ENCODE measurements at regions not wholly inside any gene's neighbourhood (a gene's known extent, or its start where the extent isn't known, plus 50 kb on each side); places are given as distances from the start of the nearest gene placed in this dataset.

DNA sequence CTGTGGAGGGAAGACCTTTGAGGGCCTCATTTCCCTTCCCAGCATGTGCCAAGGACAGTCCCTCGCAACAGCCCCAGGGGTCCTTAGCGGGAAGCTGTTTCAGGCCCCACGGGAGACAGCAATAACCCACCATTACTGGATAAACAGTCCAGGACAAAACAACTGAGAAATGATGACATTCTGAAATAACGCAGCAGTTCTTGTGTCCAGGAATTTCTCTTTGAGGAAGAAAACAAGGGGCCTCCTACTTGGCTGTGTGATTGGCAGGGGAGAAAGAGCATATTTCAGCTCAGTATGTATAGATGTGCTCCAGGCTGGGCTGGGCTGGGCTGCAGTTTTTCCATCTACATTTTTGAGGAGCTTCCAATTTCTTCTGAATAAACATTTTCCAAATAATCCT is 82.2 kb upstream of the THBS1 start:
- no peak for TF ChIP-seq POLR2AphosphoS5 (IDR thresholded peaks at IDR 0.05; ENCODE audit: insufficient read depth, low read depth, low read length)
- no peak for TF ChIP-seq FOS (IDR thresholded peaks at IDR 0.05; ENCODE audit: borderline replicate concordance, insufficient read depth, low read length)
- TF ChIP-seq EZH2 (IDR thresholded peaks at IDR 0.05; ENCODE audit: borderline replicate concordance, low read depth, low read length, severe bottlenecking) = no peak
- TF ChIP-seq MAX (IDR thresholded peaks at IDR 0.05; ENCODE audit: insufficient read depth, insufficient read length) = no peak
- no peak for TF ChIP-seq MYC (IDR thresholded peaks at IDR 0.05; ENCODE audit: low read depth, low read length)
- Histone ChIP-seq H3K27me3 (ENCODE audit: control insufficient read depth in 2 of 2, insufficient read depth in 2 of 2, low read length in 2 of 2) (no peaks in the 10 kb centered on the region), H4K20me1 (replicated peaks; ENCODE audit: control insufficient read depth, extremely low read depth, insufficient read depth, low read length) (no peaks in the 10 kb centered on the region), H3K4me1 (ENCODE audit: control insufficient read depth, extremely low read depth, insufficient read depth, low read length) (no peaks in the 10 kb centered on the region), H3K27ac (ENCODE audit: insufficient read depth, low read depth, low read length) (no peak overlapping the region), H3K4me2 (ENCODE audit: insufficient read depth, low read length) (no peak overlapping the region), H2AFZ (ENCODE audit: low read depth, low read length) (no peak overlapping the region), H3K9ac (replicated peaks; ENCODE audit: extremely low read depth, insufficient read depth, low read length) (no peak overlapping the region), H3K4me3 (replicated peaks in 1 of 3; ENCODE audit: insufficient read depth in 1 of 3, low read depth in 1 of 3, low read length in 3 of 3) (no peak overlapping the region), H3K9me3 (replicated peaks; ENCODE audit: control insufficient read depth, insufficient read depth, low read length) (no peaks in the 10 kb centered on the region), H3K36me3 (ENCODE audit: control insufficient read depth in 2 of 2, extremely low read depth in 1 of 2, insufficient read depth in 2 of 2, low read length in 2 of 2) (no peaks in the 10 kb centered on the region), H3K79me2 (ENCODE audit: control insufficient read depth, insufficient read depth, low read length) (no peaks in the 10 kb centered on the region), H3K9me1 (replicated peaks; ENCODE audit: control insufficient read depth, extremely low read depth, insufficient read depth, low read length) (no peaks in the 10 kb centered on the region)
- dilution Hi-C loops (cut with MboI; ENCODE audit: extremely low pct_ligation_motif_present, low sequenced_read_pairs) (no loop called here), intact Hi-C loops (cut with micrococcal nuclease) (no loop called here)
- BruUV-seq (replicated peaks) = no TSS peak
- POLR2A ChIA-PET = no interaction called here
- no peak for DNase-seq (ENCODE audit: low read depth, low spot score)
- CTCF ChIA-PET = interaction anchor here (0.7 to 1.6 kb wide), 3 partner anchors 13 to 43 kb away, joined by 3 to 5 read pairs (median 3); no protein-coding TSS in a partner anchor
- no peak for FAIRE-seq

GRCh38 chr15:39499042-39499441 is 81.8 kb upstream of the THBS1 start:
- Histone ChIP-seq H3K27ac (ENCODE audit: insufficient read depth, low read depth, low read length) (no peak overlapping the region), H4K20me1 (replicated peaks; ENCODE audit: control insufficient read depth, extremely low read depth, insufficient read depth, low read length) (no peaks in the 10 kb centered on the region), H3K4me1 (ENCODE audit: control insufficient read depth, extremely low read depth, insufficient read depth, low read length) (no peaks in the 10 kb centered on the region), H3K4me2 (ENCODE audit: insufficient read depth, low read length) (no peak overlapping the region), H3K9ac (replicated peaks; ENCODE audit: extremely low read depth, insufficient read depth, low read length) (no peak overlapping the region), H3K36me3 (ENCODE audit: control insufficient read depth in 2 of 2, extremely low read depth in 1 of 2, insufficient read depth in 2 of 2, low read length in 2 of 2) (no peaks in the 10 kb centered on the region), H3K79me2 (ENCODE audit: control insufficient read depth, insufficient read depth, low read length) (no peaks in the 10 kb centered on the region), H3K27me3 (ENCODE audit: control insufficient read depth in 2 of 2, insufficient read depth in 2 of 2, low read length in 2 of 2) (no peaks in the 10 kb centered on the region), H3K9me1 (replicated peaks; ENCODE audit: control insufficient read depth, extremely low read depth, insufficient read depth, low read length) (no peaks in the 10 kb centered on the region), H3K4me3 (replicated peaks in 1 of 3; ENCODE audit: insufficient read depth in 1 of 3, low read depth in 1 of 3, low read length in 3 of 3) (no peak overlapping the region), H2AFZ (ENCODE audit: low read depth, low read length) (no peak overlapping the region), H3K9me3 (replicated peaks; ENCODE audit: control insufficient read depth, insufficient read depth, low read length) (no peaks in the 10 kb centered on the region)
- BruUV-seq (replicated peaks) = no TSS peak
- intact Hi-C loops (cut with micrococcal nuclease) = no loop called here
- DNase-seq (ENCODE audit: low read depth, low spot score) (no peak), FAIRE-seq (no peak)
- ChIA-PET CTCF (interaction anchor here (1.0 to 1.6 kb wide), 2 partner anchors 14 to 34 kb away, joined by 3 to 5 read pairs; no protein-coding TSS in a partner anchor), POLR2A (no interaction called here)
- TF ChIP-seq MYC (IDR thresholded peaks at IDR 0.05; ENCODE audit: low read depth, low read length) (no peak), JUN (IDR thresholded peaks at IDR 0.05; ENCODE audit: borderline replicate concordance, insufficient read depth, insufficient read length, low read depth) (no peak)
- dilution Hi-C loops (cut with MboI; ENCODE audit: extremely low pct_ligation_motif_present, low sequenced_read_pairs) = no loop called here

Measured in endothelial cell of umbilical vein (primary cell).